NB4 (cell line): ENCODE measurements at regions not wholly inside any gene's neighbourhood (a gene's known extent, or its start where the extent isn't known, plus 50 kb on each side); places are given as distances from the start of the nearest gene placed in this dataset.

Experiments
- POLR2A ChIP-seq: IDR thresholded peaks from 2 replicates; pipeline ENCODE4 v1.6.1; 2011; ENCODE audit warnings: mild to moderate bottlenecking; ENCODE audit not compliant: insufficient read length; ENCODE audit errors: extremely low read depth
- TF ChIP-seq, protein P1 (sequence below): IDR thresholded peaks from one replicate; pipeline ENCODE4 v1.5.1; 2012; ENCODE audit warnings: low read depth, low read length
- TF ChIP-seq, protein P2 (sequence below): IDR thresholded peaks from 2 replicates; pipeline ENCODE4 v1.6.1; 2011; ENCODE audit warnings: low read depth, low read length

DNA sequence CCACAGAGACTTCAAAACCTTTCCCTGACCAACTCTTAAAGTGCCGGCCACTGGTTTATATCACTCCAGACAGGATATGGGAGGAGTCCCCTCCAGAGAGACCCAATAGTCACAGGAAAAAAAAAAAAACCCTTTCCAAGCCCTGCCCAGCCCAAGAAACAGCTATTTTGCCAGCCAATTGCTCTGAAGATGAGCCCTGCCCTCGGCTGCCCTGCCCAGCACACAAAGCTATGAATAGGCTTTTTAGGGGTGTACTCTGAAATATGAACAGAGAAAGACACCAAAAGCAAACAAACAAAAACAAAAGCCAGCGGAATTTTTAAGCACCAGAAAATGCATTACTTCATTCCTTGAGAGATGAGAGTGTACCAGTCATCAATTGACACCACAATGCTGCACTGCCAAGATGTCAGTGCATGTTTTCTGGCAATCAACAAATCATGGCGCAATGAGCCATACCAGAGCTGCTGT, 275.1 kb downstream of the C6orf118 start:
- TF ChIP-seq, protein P1, sequence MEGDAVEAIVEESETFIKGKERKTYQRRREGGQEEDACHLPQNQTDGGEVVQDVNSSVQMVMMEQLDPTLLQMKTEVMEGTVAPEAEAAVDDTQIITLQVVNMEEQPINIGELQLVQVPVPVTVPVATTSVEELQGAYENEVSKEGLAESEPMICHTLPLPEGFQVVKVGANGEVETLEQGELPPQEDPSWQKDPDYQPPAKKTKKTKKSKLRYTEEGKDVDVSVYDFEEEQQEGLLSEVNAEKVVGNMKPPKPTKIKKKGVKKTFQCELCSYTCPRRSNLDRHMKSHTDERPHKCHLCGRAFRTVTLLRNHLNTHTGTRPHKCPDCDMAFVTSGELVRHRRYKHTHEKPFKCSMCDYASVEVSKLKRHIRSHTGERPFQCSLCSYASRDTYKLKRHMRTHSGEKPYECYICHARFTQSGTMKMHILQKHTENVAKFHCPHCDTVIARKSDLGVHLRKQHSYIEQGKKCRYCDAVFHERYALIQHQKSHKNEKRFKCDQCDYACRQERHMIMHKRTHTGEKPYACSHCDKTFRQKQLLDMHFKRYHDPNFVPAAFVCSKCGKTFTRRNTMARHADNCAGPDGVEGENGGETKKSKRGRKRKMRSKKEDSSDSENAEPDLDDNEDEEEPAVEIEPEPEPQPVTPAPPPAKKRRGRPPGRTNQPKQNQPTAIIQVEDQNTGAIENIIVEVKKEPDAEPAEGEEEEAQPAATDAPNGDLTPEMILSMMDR, result no peak
- no peak for TF ChIP-seq POLR2A
- TF ChIP-seq, protein P2, sequence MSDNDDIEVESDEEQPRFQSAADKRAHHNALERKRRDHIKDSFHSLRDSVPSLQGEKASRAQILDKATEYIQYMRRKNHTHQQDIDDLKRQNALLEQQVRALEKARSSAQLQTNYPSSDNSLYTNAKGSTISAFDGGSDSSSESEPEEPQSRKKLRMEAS, result no peak
